B cell (primary cell): ENCODE measurements at regions not wholly inside any gene's neighbourhood (a gene's known extent, or its start where the extent isn't known, plus 50 kb on each side); places are given as distances from the start of the nearest gene placed in this dataset.

Experiments used
- CTCF ChIP-seq: fragments of 200-600 bp; IDR thresholded peaks from one replicate; pipeline ENCODE4 v1.8.0; 2022; ENCODE audit warnings: antibody characterized with exemption, mild to moderate bottlenecking
- EZH2 ChIP-seq: IDR thresholded peaks from 2 replicates; pipeline ENCODE4 v1.6.1; 2012; ENCODE audit warnings: borderline replicate concordance, low read depth, mild to moderate bottlenecking, moderate library complexity, low read length; ENCODE audit not compliant: insufficient read depth, poor library complexity, severe bottlenecking

- TF ChIP-seq CTCF, result no peak
- TF ChIP-seq EZH2, result no peak
These were observed 77.6 kb upstream of the CEP78 start for GRCh38 chr9:78158286-78158685.
